HL-60 (cell line): ENCODE measurements at regions not wholly inside any gene's neighbourhood (a gene's known extent, or its start where the extent isn't known, plus 50 kb on each side); places are given as distances from the start of the nearest gene placed in this dataset.

Source experiments
- DNase-seq, 2 experiments: peaks; one replicate each; pipeline ENCODE4 v3.0.0-alpha.2; 2010 to 2020; ENCODE audit warnings: low read depth in 1 of 2, low spot score in 1 of 2
- H3K27ac ChIP-seq: fragments of 250-450 bp; sonication (Bioruptor Pico); replicated peaks from 2 replicates; pipeline ENCODE4 v1.5.1; 2020; ENCODE audit warnings: mild to moderate bottlenecking, moderate library complexity
- H3K27me3 ChIP-seq: fragments of 250-450 bp; sonication (Bioruptor Pico); 2 replicates; pipeline ENCODE4 v1.5.1; 2021; ENCODE audit warnings: mild to moderate bottlenecking, moderate library complexity; ENCODE audit not compliant: insufficient read depth, poor library complexity, severe bottlenecking
- H3K4me3 ChIP-seq: replicated peaks from 2 replicates; pipeline ENCODE4 v1.5.1; 2011; ENCODE audit warnings: mild to moderate bottlenecking, control low read depth, low read length; ENCODE audit not compliant: insufficient read depth
- CTCF ChIP-seq: IDR thresholded peaks from one replicate; pipeline ENCODE4 v1.5.1; 2011; ENCODE audit warnings: low read length, control low read depth, inconsistent platforms; ENCODE audit not compliant: insufficient read depth
- GABPA ChIP-seq: IDR thresholded peaks from 2 replicates; pipeline ENCODE4 v1.6.1; 2012; ENCODE audit warnings: low read depth
- POLR2AphosphoS5 ChIP-seq: IDR thresholded peaks from 2 replicates; pipeline ENCODE4 v1.6.1; 2012; ENCODE audit warnings: low read depth
- SPI1 ChIP-seq: IDR thresholded peaks from 2 replicates; pipeline ENCODE4 v1.6.1; 2012; ENCODE audit warnings: low read depth, mild to moderate bottlenecking, borderline replicate concordance
- TF ChIP-seq, protein P1 (sequence below): IDR thresholded peaks from 2 replicates; pipeline ENCODE4 v1.6.1; 2012; ENCODE audit warnings: low read depth; ENCODE audit not compliant: insufficient replicate concordance

DNA sequence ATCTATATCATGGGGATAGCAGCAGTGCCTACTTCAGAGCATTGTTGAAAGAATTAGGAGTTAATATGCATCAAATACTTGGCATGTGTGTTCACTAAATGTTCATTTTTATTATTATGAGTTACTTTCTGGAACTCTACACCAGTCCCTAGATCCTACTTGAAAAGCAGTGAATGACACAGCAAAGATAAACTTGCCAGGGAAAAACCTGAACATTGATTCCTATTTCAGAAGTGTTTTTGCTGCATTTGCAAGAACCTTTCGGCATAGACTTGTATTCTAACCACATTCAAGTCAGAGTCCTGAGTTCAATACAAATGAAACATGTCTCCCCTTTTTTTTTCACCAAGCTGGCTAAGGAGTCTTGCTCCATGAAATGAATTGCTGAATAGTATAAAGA, 187.4 kb upstream of the TAB2 start:
- no peak for DNase-seq
- H3K4me3 ChIP-seq = no peak overlapping the region
- H3K27ac ChIP-seq = no peak overlapping the region
- no peaks in the 10 kb centered on the region for H3K27me3 ChIP-seq
- TF ChIP-seq, protein P1, sequence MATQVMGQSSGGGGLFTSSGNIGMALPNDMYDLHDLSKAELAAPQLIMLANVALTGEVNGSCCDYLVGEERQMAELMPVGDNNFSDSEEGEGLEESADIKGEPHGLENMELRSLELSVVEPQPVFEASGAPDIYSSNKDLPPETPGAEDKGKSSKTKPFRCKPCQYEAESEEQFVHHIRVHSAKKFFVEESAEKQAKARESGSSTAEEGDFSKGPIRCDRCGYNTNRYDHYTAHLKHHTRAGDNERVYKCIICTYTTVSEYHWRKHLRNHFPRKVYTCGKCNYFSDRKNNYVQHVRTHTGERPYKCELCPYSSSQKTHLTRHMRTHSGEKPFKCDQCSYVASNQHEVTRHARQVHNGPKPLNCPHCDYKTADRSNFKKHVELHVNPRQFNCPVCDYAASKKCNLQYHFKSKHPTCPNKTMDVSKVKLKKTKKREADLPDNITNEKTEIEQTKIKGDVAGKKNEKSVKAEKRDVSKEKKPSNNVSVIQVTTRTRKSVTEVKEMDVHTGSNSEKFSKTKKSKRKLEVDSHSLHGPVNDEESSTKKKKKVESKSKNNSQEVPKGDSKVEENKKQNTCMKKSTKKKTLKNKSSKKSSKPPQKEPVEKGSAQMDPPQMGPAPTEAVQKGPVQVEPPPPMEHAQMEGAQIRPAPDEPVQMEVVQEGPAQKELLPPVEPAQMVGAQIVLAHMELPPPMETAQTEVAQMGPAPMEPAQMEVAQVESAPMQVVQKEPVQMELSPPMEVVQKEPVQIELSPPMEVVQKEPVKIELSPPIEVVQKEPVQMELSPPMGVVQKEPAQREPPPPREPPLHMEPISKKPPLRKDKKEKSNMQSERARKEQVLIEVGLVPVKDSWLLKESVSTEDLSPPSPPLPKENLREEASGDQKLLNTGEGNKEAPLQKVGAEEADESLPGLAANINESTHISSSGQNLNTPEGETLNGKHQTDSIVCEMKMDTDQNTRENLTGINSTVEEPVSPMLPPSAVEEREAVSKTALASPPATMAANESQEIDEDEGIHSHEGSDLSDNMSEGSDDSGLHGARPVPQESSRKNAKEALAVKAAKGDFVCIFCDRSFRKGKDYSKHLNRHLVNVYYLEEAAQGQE = no peak
- TF ChIP-seq SPI1 (no peak), GABPA (no peak), POLR2AphosphoS5 (no peak), CTCF (no peak)

- no peak for TF ChIP-seq GABPA
- TF ChIP-seq POLR2AphosphoS5 = no peak
- TF ChIP-seq CTCF = no peak
- no peak for TF ChIP-seq SPI1
- TF ChIP-seq, protein P1 = no peak
- no peaks in the 10 kb centered on the region for H3K27me3 ChIP-seq
- no peak for DNase-seq
- H3K27ac ChIP-seq = no peak overlapping the region
- no peak overlapping the region for H3K4me3 ChIP-seq
Observed at GRCh38 chr6:149130508-149130907, 187.0 kb upstream of the TAB2 start.

DNA sequence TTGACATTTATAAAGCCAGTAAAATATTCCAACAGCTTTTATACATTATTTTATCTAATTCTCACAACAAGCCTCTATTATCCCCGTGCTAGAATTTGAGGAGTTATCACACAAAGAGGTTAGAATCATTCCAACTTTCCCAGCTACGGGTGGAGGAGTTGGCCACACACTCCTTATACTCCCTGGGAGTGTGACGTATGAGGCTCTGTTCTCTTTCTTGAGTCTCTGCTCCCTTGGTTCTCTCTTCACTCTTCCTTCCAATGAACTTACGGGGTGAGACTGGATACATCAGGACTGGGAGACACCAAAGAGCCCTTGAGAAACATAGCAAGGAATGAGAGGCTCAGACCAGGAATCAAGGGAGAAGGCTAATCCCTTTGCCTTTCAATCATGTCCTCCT, 185.6 kb upstream of the TAB2 start:
- DNase-seq = no peak
- H3K27me3 ChIP-seq = no peaks in the 10 kb centered on the region
- H3K27ac ChIP-seq = no peak overlapping the region
- TF ChIP-seq CTCF (no peak), GABPA (no peak), SPI1 (no peak), POLR2AphosphoS5 (no peak)
- TF ChIP-seq, protein P1 = no peak
- H3K4me3 ChIP-seq = no peak overlapping the region
